Endothelial cell (in vitro differentiated cells): ENCODE measurements at regions not wholly inside any gene's neighbourhood (a gene's known extent, or its start where the extent isn't known, plus 50 kb on each side); places are given as distances from the start of the nearest gene placed in this dataset.

Experiments used
- DNase-seq: peaks from one replicate; pipeline ENCODE4 v3.0.0; 2021; ENCODE audit warnings: low spot score
- H3K27ac Mint-ChIP-seq: one replicate; pipeline ENCODE4 v1.8.0; 2021; ENCODE audit warnings: mixed read lengths, inconsistent platforms; ENCODE audit not compliant: unreplicated experiment
- H3K27me3 Mint-ChIP-seq: one replicate; pipeline ENCODE4 v1.8.0; 2021; ENCODE audit warnings: mild to moderate bottlenecking, moderate library complexity, mixed read lengths, inconsistent platforms; ENCODE audit not compliant: unreplicated experiment
- H3K36me3 Mint-ChIP-seq: one replicate; pipeline ENCODE4 v1.8.0; 2021; ENCODE audit warnings: mild to moderate bottlenecking, low read depth, mixed read lengths, inconsistent platforms; ENCODE audit not compliant: unreplicated experiment
- H3K4me1 Mint-ChIP-seq: one replicate; pipeline ENCODE4 v1.8.0; 2021; ENCODE audit warnings: mild to moderate bottlenecking, mixed read lengths, inconsistent platforms; ENCODE audit not compliant: unreplicated experiment
- H3K4me3 Mint-ChIP-seq: one replicate; pipeline ENCODE4 v1.8.0; 2021; ENCODE audit warnings: mild to moderate bottlenecking, mixed read lengths, inconsistent platforms; ENCODE audit not compliant: unreplicated experiment
- H3K9me3 Mint-ChIP-seq: one replicate; pipeline ENCODE4 v1.8.0; 2021; ENCODE audit warnings: mixed read lengths, inconsistent platforms; ENCODE audit not compliant: unreplicated experiment
- TF ChIP-seq, protein P1 (sequence below): fragments of 200-600 bp; sonication (generic); IDR thresholded peaks from one replicate; pipeline ENCODE4 v1.5.0; 2021; ENCODE audit warnings: antibody characterized with exemption; ENCODE audit not compliant: unreplicated experiment

DNA sequence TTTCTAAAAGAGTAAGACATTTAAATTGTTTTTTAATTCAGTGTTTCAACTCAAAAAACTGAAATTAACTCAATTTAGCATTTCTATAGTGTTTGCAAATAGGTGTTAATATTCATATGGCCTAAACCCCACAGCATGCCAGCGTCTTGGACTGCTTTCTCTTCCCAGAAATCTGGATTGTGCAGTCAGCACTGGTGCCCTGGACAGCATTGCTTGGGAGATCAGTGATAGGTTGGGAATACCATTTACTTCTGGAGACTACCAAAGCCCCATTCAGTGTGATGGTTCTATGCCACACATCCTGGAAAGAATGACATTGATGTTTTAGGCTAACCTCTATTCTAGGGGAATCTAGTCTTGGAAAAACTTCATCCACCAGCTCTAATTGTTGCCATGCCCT, 455.0 kb upstream of the KLHL29 start:
- Mint-ChIP-seq H3K4me3 (no peak overlapping the region), H3K27me3 (no peaks in the 10 kb centered on the region), H3K27ac (no peak overlapping the region), H3K36me3 (no peaks in the 10 kb centered on the region), H3K9me3 (no peaks in the 10 kb centered on the region), H3K4me1 (peaks cover 11% of the 10 kb centered on the region)
- no peak for DNase-seq
- TF ChIP-seq, protein P1, sequence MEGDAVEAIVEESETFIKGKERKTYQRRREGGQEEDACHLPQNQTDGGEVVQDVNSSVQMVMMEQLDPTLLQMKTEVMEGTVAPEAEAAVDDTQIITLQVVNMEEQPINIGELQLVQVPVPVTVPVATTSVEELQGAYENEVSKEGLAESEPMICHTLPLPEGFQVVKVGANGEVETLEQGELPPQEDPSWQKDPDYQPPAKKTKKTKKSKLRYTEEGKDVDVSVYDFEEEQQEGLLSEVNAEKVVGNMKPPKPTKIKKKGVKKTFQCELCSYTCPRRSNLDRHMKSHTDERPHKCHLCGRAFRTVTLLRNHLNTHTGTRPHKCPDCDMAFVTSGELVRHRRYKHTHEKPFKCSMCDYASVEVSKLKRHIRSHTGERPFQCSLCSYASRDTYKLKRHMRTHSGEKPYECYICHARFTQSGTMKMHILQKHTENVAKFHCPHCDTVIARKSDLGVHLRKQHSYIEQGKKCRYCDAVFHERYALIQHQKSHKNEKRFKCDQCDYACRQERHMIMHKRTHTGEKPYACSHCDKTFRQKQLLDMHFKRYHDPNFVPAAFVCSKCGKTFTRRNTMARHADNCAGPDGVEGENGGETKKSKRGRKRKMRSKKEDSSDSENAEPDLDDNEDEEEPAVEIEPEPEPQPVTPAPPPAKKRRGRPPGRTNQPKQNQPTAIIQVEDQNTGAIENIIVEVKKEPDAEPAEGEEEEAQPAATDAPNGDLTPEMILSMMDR: no peak

DNA sequence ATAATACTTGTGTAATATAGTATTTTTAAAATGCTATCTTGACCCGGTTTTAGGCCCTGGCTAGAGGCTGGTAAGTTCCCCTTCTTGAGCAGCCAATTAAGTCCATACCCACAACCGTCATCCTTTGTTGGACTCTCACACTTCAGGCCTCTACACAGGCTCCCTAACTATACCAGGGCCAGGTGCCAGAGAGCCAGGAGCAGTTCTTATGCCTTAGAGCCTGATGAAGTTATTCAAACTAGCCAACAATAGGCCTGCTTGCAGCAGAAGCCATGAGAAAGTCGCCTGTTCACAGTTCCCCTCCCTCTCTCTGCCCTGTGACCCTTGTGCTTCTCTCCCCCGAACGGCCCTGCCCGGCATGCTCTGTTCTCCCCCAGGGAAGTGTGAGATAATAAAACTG, 454.2 kb upstream of the KLHL29 start:
- Mint-ChIP-seq H3K27me3 (no peaks in the 10 kb centered on the region), H3K36me3 (no peaks in the 10 kb centered on the region), H3K27ac (no peak overlapping the region), H3K4me3 (no peak overlapping the region), H3K9me3 (no peaks in the 10 kb centered on the region), H3K4me1 (peaks cover 11% of the 10 kb centered on the region)
- TF ChIP-seq, protein P1: no peak
- no peak for DNase-seq

DNA sequence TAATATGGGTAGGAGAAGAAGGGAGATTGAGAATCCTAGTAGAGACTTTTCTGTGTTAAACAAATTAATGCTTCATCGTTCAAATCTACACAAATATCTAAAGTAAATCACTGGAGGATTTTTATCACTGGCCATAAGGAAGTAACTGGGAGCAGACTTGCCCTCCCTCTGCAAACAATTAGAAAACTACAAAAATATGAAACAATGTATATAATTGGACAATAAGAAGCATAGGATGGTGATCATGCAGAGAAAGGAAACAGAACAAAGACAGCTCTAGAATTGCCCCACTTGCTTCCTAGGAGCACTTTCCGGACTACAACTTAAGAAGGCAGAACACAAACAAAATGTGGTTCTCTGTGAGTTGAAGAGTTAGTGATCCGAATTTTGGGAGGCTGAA, 452.7 kb upstream of the KLHL29 start:
- H3K4me1 Mint-ChIP-seq: peaks cover 11% of the 10 kb centered on the region
- no peak for DNase-seq
- H3K9me3 Mint-ChIP-seq: no peaks in the 10 kb centered on the region
- H3K27ac Mint-ChIP-seq: no peak overlapping the region
- no peaks in the 10 kb centered on the region for H3K27me3 Mint-ChIP-seq
- H3K36me3 Mint-ChIP-seq: no peaks in the 10 kb centered on the region
- TF ChIP-seq, protein P1: no peak
- no peak overlapping the region for H3K4me3 Mint-ChIP-seq

DNA sequence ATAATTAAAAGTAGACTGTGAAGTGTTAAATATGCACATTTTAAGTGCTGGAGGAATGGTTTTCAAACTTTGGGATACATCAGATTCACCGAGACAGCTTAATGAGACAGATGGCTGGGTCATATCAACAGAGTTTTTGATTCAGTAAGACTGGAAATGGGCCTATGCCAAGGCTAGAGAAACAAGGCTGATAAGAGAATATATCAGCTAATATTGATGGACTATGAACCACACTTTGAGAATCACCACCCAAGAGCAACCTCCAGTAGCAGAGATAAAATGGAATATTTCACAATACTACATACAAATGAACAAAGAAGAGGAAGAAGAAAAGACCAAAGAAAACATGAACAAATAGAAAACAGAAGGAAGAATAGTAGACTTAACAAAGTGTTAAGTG, 450.2 kb upstream of the KLHL29 start:
- no peak for DNase-seq
- Mint-ChIP-seq H3K4me1 (peaks cover 19% of the 10 kb centered on the region), H3K36me3 (no peaks in the 10 kb centered on the region), H3K27me3 (no peaks in the 10 kb centered on the region), H3K27ac (no peak overlapping the region), H3K9me3 (no peaks in the 10 kb centered on the region), H3K4me3 (no peak overlapping the region)
- TF ChIP-seq, protein P1: no peak

DNA sequence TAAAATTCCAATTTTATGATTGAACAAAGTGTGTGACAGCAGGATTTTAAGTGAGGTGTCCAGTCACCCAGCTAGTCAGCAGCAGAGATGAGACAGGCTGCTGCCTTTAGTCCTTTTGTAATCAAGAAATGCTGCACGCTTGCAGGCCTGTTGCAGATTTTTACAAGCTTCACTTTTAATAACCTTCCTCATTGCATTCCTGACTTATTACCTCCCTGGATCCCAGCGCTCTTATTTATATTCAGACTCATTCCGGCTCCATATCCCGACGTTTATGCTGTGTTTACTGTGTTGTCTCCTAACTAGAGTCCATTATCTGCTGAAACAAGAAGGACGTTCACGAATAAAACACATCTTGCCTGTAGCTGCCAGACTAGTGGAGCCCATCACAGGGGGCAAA, 442.5 kb upstream of the KLHL29 start:
- TF ChIP-seq, protein P1: no peak
- Mint-ChIP-seq H3K4me3 (no peak overlapping the region), H3K36me3 (no peaks in the 10 kb centered on the region), H3K27ac (peak overlapping the region; percentile 61), H3K27me3 (no peaks in the 10 kb centered on the region), H3K4me1 (peaks cover 39% of the 10 kb centered on the region), H3K9me3 (no peaks in the 10 kb centered on the region)
- DNase-seq: no peak
